Heart left ventricle (tissue), 13 donors: ENCODE measurements at regions not wholly inside any gene's neighbourhood (a gene's known extent, or its start where the extent isn't known, plus 50 kb on each side); places are given as distances from the start of the nearest gene placed in this dataset.

Source experiments
- POLR2A ChIP-seq, 2 donors: fragments of 450-650 bp; IDR thresholded peaks; one replicate each; pipeline ENCODE4 v1.6.1; 2017; ENCODE audit warnings: antibody characterized with exemption in 2 of 2, mild to moderate bottlenecking in 2 of 2, moderate library complexity in 2 of 2
- TF ChIP-seq, protein P1 (sequence below), 12 donors: fragments of 200-600 bp; sonication (generic) in 4 of 12; IDR thresholded peaks; one replicate each; pipeline versions ENCODE4 v1.5.0 to v1.8.0; 2018 to 2022; ENCODE audit warnings: antibody characterized with exemption in 12 of 12, mild to moderate bottlenecking in 5 of 12
- donor health status: ischemic (EF 13 %, LVEDD 7.1; RV severe dilation, severe dysfunction).
- donor health status: DM: no; HTN: yes; CAD: no.
- donor health status: DM: no; HTN: no; CAD: no.
- donor health status: ischemic (EF 25% LVEDD 6.9; RV normal size, moderate dysfunction).
- donor health status: ischemic (EF 25% LVEDD 5.7; RV mildly dilated, moderate dysfunction).
- donor health status: ischemic (EF 35%, LVEDD 5.7; RV mildly dilated, moderate dysfunction).
- donor health status: nonischemic (EF 11% LVEDD 7.7; RV severe dilation, severe dysfunction).
- donor health status: DM: yes; HTN: yes; CAD: no.
- donor health status: PGD.
- donor health status: ischemic (EF 29% LVEDD 5.4; RV normal size, mild dysfunction).
- donor health status: nonischemic (EF 23%, LVEDD 6.1; RV moderate dilation, normal function).

DNA sequence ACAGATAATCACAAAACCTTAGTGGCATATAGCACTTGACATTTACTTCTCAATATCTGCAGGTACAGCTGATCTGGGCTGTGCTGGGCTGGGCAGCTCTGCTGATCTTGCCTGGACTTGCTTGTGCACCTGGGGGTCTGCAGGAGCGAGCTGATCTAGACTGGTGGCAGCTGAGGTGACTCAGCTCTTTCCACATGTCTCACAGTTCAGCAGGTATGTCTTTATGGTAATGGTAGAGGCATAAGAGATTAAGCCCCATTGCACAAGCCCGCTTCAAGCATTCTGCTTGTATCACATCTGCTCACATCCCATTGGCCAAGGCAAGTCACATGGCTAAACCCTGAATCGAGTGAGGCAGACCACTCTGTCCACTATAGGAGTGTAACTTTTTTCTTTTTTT is 506.7 kb downstream of the BCOR start:
- TF ChIP-seq, protein P1, sequence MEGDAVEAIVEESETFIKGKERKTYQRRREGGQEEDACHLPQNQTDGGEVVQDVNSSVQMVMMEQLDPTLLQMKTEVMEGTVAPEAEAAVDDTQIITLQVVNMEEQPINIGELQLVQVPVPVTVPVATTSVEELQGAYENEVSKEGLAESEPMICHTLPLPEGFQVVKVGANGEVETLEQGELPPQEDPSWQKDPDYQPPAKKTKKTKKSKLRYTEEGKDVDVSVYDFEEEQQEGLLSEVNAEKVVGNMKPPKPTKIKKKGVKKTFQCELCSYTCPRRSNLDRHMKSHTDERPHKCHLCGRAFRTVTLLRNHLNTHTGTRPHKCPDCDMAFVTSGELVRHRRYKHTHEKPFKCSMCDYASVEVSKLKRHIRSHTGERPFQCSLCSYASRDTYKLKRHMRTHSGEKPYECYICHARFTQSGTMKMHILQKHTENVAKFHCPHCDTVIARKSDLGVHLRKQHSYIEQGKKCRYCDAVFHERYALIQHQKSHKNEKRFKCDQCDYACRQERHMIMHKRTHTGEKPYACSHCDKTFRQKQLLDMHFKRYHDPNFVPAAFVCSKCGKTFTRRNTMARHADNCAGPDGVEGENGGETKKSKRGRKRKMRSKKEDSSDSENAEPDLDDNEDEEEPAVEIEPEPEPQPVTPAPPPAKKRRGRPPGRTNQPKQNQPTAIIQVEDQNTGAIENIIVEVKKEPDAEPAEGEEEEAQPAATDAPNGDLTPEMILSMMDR (IDR thresholded peaks at IDR 0.05): no peak
- no peak for TF ChIP-seq POLR2A (IDR thresholded peaks at IDR 0.05)
